ENCODE measurements at regions not wholly inside any gene's neighbourhood (a gene's known extent, or its start where the extent isn't known, plus 50 kb on each side); places are given as distances from the start of the nearest gene placed in this dataset.

DNA sequence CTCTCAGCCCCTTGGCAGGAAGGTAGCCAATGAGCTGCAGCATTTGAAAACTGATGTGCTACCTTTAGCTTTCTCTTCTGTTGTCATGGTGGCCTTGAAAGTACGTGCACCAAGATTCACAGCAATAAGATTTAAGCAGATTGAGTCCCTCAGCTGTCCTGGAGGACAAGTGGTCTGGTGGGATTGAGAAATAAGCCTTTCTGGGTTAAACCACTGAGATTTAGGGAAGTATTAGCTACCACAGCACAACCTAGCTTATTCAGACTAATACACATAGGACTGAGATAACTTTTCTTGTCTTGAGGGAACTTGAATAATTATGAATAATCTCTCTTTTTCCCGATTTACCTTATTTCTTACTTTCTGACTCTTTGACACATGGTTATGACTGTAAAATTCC, 324.0 kb downstream of the PTEN start:
- H3K4me1 ChIP-seq (ENCODE audit: low read depth) = peaks cover 7% of the 10 kb centered on the region
- H3K36me3 ChIP-seq = no peaks in the 10 kb centered on the region
- no peak overlapping the region for H3K27ac ChIP-seq
- TF ChIP-seq, protein P1, sequence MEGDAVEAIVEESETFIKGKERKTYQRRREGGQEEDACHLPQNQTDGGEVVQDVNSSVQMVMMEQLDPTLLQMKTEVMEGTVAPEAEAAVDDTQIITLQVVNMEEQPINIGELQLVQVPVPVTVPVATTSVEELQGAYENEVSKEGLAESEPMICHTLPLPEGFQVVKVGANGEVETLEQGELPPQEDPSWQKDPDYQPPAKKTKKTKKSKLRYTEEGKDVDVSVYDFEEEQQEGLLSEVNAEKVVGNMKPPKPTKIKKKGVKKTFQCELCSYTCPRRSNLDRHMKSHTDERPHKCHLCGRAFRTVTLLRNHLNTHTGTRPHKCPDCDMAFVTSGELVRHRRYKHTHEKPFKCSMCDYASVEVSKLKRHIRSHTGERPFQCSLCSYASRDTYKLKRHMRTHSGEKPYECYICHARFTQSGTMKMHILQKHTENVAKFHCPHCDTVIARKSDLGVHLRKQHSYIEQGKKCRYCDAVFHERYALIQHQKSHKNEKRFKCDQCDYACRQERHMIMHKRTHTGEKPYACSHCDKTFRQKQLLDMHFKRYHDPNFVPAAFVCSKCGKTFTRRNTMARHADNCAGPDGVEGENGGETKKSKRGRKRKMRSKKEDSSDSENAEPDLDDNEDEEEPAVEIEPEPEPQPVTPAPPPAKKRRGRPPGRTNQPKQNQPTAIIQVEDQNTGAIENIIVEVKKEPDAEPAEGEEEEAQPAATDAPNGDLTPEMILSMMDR (IDR thresholded peaks at IDR 0.05; ENCODE audit: low read depth, low read length) = no peak
- no peaks in the 10 kb centered on the region for H3K27me3 ChIP-seq
- no peak overlapping the region for H3K4me3 ChIP-seq
- no peak for DNase-seq (ENCODE audit: low read depth in 1 of 2, low spot score in 1 of 2)
- no peaks in the 10 kb centered on the region for H3K9me3 ChIP-seq (ENCODE audit: low read depth)

DNA sequence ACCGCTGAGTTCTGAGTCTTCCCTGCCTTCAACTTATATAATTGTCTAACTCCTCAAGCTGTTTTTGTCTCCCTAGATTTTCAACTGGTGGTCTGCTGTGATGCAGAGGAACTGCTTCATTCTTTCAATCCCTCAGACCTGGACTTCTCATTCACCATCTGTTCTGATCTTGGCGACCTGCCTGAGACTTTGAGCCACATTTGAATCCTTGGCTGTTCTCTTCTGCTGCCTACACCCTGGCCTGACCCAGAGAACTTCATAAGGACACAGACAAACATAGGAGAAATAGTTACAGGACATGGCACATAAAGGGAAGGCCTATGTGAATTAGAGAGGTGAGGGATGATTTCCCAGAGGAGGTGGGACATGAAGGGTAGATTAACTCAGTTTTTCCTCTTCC, 326.7 kb downstream of the PTEN start:
- DNase-seq (ENCODE audit: low read depth in 1 of 2, low spot score in 1 of 2) = no peak
- Histone ChIP-seq H3K36me3 (no peaks in the 10 kb centered on the region), H3K4me3 (no peak overlapping the region), H3K9me3 (ENCODE audit: low read depth) (no peaks in the 10 kb centered on the region), H3K4me1 (ENCODE audit: low read depth) (peaks cover 10% of the 10 kb centered on the region), H3K27ac (no peak overlapping the region), H3K27me3 (no peaks in the 10 kb centered on the region)
- TF ChIP-seq, protein P1 (IDR thresholded peaks at IDR 0.05; ENCODE audit: low read depth, low read length) = no peak

DNA sequence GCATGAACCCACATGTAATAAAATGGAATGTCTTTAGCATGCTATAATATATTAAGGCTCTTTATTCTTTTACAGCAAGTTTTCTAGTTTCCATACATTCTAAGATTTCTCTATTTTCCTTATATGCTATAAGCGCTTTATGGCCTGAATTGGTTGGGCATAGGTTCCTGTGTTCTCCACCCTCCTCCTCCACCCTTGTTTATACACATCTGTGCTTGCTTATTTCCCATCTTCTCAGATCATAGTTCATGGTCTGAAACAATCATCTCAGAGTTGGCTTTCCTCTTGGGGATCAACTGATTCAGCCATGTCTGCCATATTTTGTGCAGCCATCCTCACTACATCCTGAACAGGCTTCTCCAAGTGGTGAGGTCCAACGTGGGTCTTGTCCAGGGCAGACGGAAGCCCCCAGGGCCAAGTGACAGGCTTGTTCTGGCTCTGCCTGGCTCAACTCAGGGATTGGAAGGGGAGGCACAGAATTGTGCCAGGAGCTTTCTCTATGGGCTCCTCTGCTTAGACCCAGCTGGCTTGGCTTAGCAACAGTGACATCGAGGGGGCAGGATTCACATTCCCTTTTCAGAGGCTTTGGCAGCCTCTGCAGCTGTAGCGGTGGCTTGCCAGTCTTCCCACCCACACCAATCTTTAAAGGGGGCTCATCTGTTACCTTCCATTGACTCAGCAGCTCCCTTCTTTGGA, 327.3 kb downstream of the PTEN start:
- H3K27me3 ChIP-seq = no peaks in the 10 kb centered on the region
- H3K4me1 ChIP-seq (ENCODE audit: low read depth) = peaks cover 15% of the 10 kb centered on the region
- H3K4me3 ChIP-seq = no peak overlapping the region
- TF ChIP-seq, protein P1 (IDR thresholded peaks at IDR 0.05; ENCODE audit: low read depth, low read length) = no peak
- H3K27ac ChIP-seq = no peak overlapping the region
- no peaks in the 10 kb centered on the region for H3K36me3 ChIP-seq
- no peaks in the 10 kb centered on the region for H3K9me3 ChIP-seq (ENCODE audit: low read depth)
- DNase-seq (ENCODE audit: low read depth in 1 of 2, low spot score in 1 of 2) = no peak

DNA sequence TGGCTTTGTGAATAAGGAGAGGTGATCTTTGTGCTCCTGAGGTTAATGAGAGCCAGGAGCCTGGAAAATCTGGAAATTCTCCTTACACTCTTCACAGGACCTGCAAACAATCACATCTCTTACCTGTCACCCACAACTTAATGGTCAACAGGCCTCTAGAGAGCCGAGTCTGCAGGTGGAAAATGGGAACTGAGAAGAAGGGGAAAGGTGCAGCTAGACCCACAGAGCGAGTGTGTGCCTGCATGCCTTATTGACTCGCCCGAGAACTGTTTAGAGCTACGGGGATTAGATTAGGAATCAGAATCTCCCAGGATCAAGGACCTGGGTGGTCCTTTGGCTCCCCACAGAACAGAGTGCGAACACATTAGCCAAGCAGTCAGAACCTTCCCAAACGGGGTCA, 329.6 kb downstream of the PTEN start:
- Histone ChIP-seq H3K36me3 (no peaks in the 10 kb centered on the region), H3K9me3 (ENCODE audit: low read depth) (no peaks in the 10 kb centered on the region), H3K4me1 (ENCODE audit: low read depth) (peaks cover 9% of the 10 kb centered on the region), H3K27me3 (no peaks in the 10 kb centered on the region), H3K27ac (no peak overlapping the region), H3K4me3 (no peak overlapping the region)
- no peak for DNase-seq (ENCODE audit: low read depth in 1 of 2, low spot score in 1 of 2)
- TF ChIP-seq, protein P1 (IDR thresholded peaks at IDR 0.05; ENCODE audit: low read depth, low read length) = no peak

DNA sequence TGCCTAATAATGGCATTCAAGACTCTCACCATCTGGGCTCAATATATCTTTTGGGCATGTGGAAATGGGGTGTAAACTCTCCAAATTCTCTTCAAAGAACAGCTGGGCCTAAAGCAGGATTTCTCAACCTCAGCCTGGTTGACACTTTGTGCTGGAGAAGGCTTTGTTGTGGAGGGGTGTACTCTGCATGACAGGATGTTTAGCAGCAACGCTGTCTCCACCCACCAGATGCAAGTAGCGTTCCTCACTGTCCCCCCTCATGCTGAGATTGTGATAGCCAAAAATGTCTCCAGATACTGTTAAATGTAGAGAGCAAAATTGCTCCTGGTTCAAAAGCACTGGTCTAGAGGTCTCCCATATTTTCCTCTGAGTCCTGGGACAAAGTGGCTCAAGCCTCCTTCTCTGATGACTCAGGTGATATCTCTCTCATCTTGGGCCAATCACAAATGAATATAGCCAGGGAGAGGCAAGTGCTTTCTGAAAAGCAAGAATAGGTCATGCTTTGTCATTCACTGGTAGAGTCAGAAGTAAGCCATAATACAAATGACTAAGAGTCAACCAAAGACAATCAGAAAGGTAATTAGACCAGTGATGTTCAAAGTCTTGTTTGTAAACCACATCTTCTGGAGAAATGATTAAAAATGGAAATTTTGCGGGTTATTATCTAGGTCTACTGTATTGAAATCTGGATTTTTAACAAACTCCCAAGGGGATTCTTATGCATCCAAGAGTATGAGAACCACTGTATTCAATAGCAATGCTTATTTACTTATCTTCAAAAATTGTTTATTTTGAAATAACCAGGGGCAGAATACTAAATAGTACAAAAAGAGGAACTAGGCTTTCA, 330.8 kb downstream of the PTEN start:
- DNase-seq (ENCODE audit: low read depth in 1 of 2, low spot score in 1 of 2) = peak in 1 of 2 donors; percentile 16

More for the DNA sequence above, 330.8 kb downstream of the PTEN start:
- no peak overlapping the region for H3K27ac ChIP-seq
- H3K4me3 ChIP-seq = no peak overlapping the region
- peaks cover 9% of the 10 kb centered on the region for H3K4me1 ChIP-seq (ENCODE audit: low read depth)
- no peaks in the 10 kb centered on the region for H3K9me3 ChIP-seq (ENCODE audit: low read depth)
- TF ChIP-seq, protein P1 (IDR thresholded peaks at IDR 0.05; ENCODE audit: low read depth, low read length) = no peak
- H3K36me3 ChIP-seq = no peaks in the 10 kb centered on the region
- no peaks in the 10 kb centered on the region for H3K27me3 ChIP-seq
